Mesendoderm (in vitro differentiated cells): ENCODE measurements at regions not wholly inside any gene's neighbourhood (a gene's known extent, or its start where the extent isn't known, plus 50 kb on each side); places are given as distances from the start of the nearest gene placed in this dataset.
"Not testable (repeated sequence)": the region's sequence is repeated elsewhere in the genome, so short reads cannot be mapped to it uniquely, and the experiment has no call there.

Source experiments
- DNase-seq: peaks from one replicate; pipeline ENCODE4 v3.0.0; 2013
- H2AK5ac ChIP-seq: 2 replicates; pipeline ENCODE4 v1.6.1; 2013; ENCODE audit warnings: low read length, inconsistent platforms
- H2BK120ac ChIP-seq: 2 replicates; pipeline ENCODE4 v1.6.1; 2013; ENCODE audit warnings: low read depth, mild to moderate bottlenecking, low read length, moderate library complexity, mixed read lengths
- H2BK15ac ChIP-seq: replicated peaks from 2 replicates; pipeline ENCODE4 v1.6.1; 2013; ENCODE audit warnings: low read depth, mild to moderate bottlenecking, moderate library complexity
- H2BK5ac ChIP-seq: 2 replicates; pipeline ENCODE4 v1.6.1; 2013; ENCODE audit warnings: low read length, inconsistent platforms
- H3K18ac ChIP-seq: 2 replicates; pipeline ENCODE4 v1.6.1; 2013; ENCODE audit warnings: mild to moderate bottlenecking, low read length, mixed read lengths
- H3K23ac ChIP-seq: one replicate; pipeline ENCODE4 v1.6.1; 2013; ENCODE audit warnings: low read length
- H3K27ac ChIP-seq: 2 replicates; pipeline ENCODE4 v1.5.1; 2013; ENCODE audit warnings: low read depth, mild to moderate bottlenecking, inconsistent platforms, low read length, moderate library complexity
- H3K27me3 ChIP-seq: 2 replicates; pipeline ENCODE4 v1.6.1; 2013; ENCODE audit warnings: low read length, control low read depth, mild to moderate bottlenecking, inconsistent platforms; ENCODE audit not compliant: insufficient read depth, poor library complexity
- H3K36me3 ChIP-seq: 2 replicates; pipeline ENCODE4 v1.6.1; 2013; ENCODE audit warnings: low read length, inconsistent platforms; ENCODE audit not compliant: control insufficient read depth, insufficient read depth
- H3K4ac ChIP-seq: one replicate; pipeline ENCODE4 v1.6.1; 2013; ENCODE audit warnings: low read depth, mild to moderate bottlenecking, low read length, moderate library complexity
- H3K4me1 ChIP-seq: 2 replicates; pipeline ENCODE4 v1.6.1; 2013; ENCODE audit warnings: low read depth, low read length, inconsistent platforms; ENCODE audit not compliant: control insufficient read depth
- H3K4me2 ChIP-seq: 2 replicates; pipeline ENCODE4 v1.6.1; 2013; ENCODE audit warnings: low read length
- H3K4me3 ChIP-seq: 2 replicates; pipeline ENCODE4 v1.5.1; 2013; ENCODE audit warnings: mild to moderate bottlenecking, low read length
- H3K56ac ChIP-seq: one replicate; pipeline ENCODE4 v1.6.1; 2013; ENCODE audit warnings: low read length
- H3K79me1 ChIP-seq: 2 replicates; pipeline ENCODE4 v1.6.1; 2013; ENCODE audit warnings: low read length, inconsistent platforms
- H3K79me2 ChIP-seq: 2 replicates; pipeline ENCODE4 v1.6.1; 2013; ENCODE audit warnings: mild to moderate bottlenecking, low read length; ENCODE audit not compliant: control insufficient read depth, insufficient read depth
- H3K9ac ChIP-seq: 2 replicates; pipeline ENCODE4 v1.6.1; 2013; ENCODE audit warnings: low read length, inconsistent platforms
- H4K5ac ChIP-seq: one replicate; pipeline ENCODE4 v1.6.1; 2013; ENCODE audit warnings: low read length
- H4K8ac ChIP-seq: one replicate; pipeline ENCODE4 v1.6.1; 2013; ENCODE audit warnings: low read depth, mild to moderate bottlenecking, control low read depth, low read length, moderate library complexity
- WGBS: extraction: QIAGEN DNeasy Blood & Tissue Kit; methylation state at CpG from one replicate; pipeline ENCODE4 v1.1.7; 2013; ENCODE audit warnings: low lambda C conversion rate, missing lambda C conversion rate; ENCODE audit not compliant: insufficient coverage; ENCODE audit errors: extremely low coverage; 5-methylcytosine and 5-hydroxymethylcytosine counted together

- no peak overlapping the region for H3K9ac ChIP-seq
- H3K36me3 ChIP-seq, result no peaks in the 10 kb centered on the region
- no peak overlapping the region for H2BK15ac ChIP-seq
- no peak overlapping the region for H3K4me2 ChIP-seq
- H3K79me2 ChIP-seq, result no peaks in the 10 kb centered on the region
- no peak for DNase-seq
- no peak overlapping the region for H2BK5ac ChIP-seq
- H2AK5ac ChIP-seq, result no peak overlapping the region
- H3K27me3 ChIP-seq, result no peaks in the 10 kb centered on the region
- no peak overlapping the region for H3K56ac ChIP-seq
- H3K23ac ChIP-seq, result no peak overlapping the region
- H2BK120ac ChIP-seq, result no peak overlapping the region
- no peak overlapping the region for H3K18ac ChIP-seq
- no peak overlapping the region for H3K27ac ChIP-seq
- no peak overlapping the region for H3K4me3 ChIP-seq
- no peaks in the 10 kb centered on the region for H3K79me1 ChIP-seq
- no peak overlapping the region for H3K4ac ChIP-seq
- no peak overlapping the region for H4K5ac ChIP-seq
- no peaks in the 10 kb centered on the region for H3K4me1 ChIP-seq
- H4K8ac ChIP-seq, result no peak overlapping the region
- WGBS, result no CpG with 5 or more reads among the region's 2 CpGs
Observed at GRCh38 chr7:142470544-142470830, 212.6 kb upstream of the PRSS58 start.

- H3K36me3 ChIP-seq, result no peaks in the 10 kb centered on the region
- H3K23ac ChIP-seq, result no peak overlapping the region
- H4K5ac ChIP-seq, result no peak overlapping the region
- H3K4me2 ChIP-seq, result no peak overlapping the region
- no peak overlapping the region for H3K56ac ChIP-seq
- H3K27me3 ChIP-seq, result no peaks in the 10 kb centered on the region
- no peak overlapping the region for H3K9ac ChIP-seq
- WGBS, result no CpG with 5 or more reads among the region's 11 CpGs
- no peak overlapping the region for H2AK5ac ChIP-seq
- H3K18ac ChIP-seq, result no peak overlapping the region
- no peak overlapping the region for H2BK120ac ChIP-seq
- DNase-seq, result no peak
- no peak overlapping the region for H2BK15ac ChIP-seq
- no peaks in the 10 kb centered on the region for H3K79me2 ChIP-seq
- no peak overlapping the region for H3K4me3 ChIP-seq
- no peak overlapping the region for H3K4ac ChIP-seq
- no peak overlapping the region for H2BK5ac ChIP-seq
- no peak overlapping the region for H3K27ac ChIP-seq
- no peak overlapping the region for H4K8ac ChIP-seq
- H3K79me1 ChIP-seq, result no peaks in the 10 kb centered on the region
- no peaks in the 10 kb centered on the region for H3K4me1 ChIP-seq
Observed at GRCh38 chr7:142469696-142470543, 212.1 kb upstream of the PRSS58 start.

- H2AK5ac ChIP-seq, result no peak overlapping the region
- H4K5ac ChIP-seq, result no peak overlapping the region
- no peak overlapping the region for H3K27ac ChIP-seq
- no peak overlapping the region for H3K4me3 ChIP-seq
- no peaks in the 10 kb centered on the region for H3K79me1 ChIP-seq
- no peak overlapping the region for H4K8ac ChIP-seq
- H3K23ac ChIP-seq, result no peak overlapping the region
- no peak overlapping the region for H3K56ac ChIP-seq
- H3K9ac ChIP-seq, result no peak overlapping the region
- no peaks in the 10 kb centered on the region for H3K36me3 ChIP-seq
- no peak overlapping the region for H3K18ac ChIP-seq
- no CpG with 5 or more reads among the region's 6 CpGs for WGBS
- no peak overlapping the region for H2BK5ac ChIP-seq
- no peak for DNase-seq
- no peak overlapping the region for H2BK120ac ChIP-seq
- H2BK15ac ChIP-seq, result no peak overlapping the region
- H3K4me1 ChIP-seq, result no peaks in the 10 kb centered on the region
- no peaks in the 10 kb centered on the region for H3K27me3 ChIP-seq
- no peak overlapping the region for H3K4me2 ChIP-seq
- H3K79me2 ChIP-seq, result no peaks in the 10 kb centered on the region
- H3K4ac ChIP-seq, result no peak overlapping the region
Observed at GRCh38 chr7:142468871-142469665, 211.2 kb upstream of the PRSS58 start.

DNA sequence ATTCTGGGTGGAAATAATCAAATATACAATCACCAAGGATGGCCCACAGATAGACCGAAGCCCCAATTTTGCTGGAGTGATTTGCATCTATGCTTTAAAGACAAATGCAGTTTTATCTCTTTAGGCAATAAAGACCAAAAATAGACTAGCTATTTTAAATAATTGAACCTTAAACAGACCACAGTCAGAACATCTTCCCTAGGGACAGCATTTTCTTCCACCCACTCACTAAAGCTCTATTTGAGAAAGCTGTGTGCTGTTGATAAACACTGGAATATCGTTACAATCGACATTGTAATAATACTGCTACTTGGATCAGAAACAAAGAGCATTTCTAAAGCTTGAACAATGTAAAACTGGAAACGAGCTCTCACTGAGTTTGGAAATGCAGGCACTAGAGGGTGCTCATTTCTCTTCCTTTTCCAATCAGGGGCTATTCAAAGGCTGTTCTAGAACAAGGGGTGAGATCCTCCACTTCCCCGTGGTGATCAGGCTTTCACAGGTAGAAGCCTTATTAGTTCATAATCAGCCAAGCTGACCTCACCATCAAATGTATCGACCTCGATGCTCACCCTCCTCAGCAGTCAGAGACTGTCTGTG, 209.3 kb upstream of the PRSS58 start:
- H2BK120ac ChIP-seq, H3K23ac ChIP-seq, H3K79me2 ChIP-seq, H3K4me3 ChIP-seq, H2BK15ac ChIP-seq, H3K18ac ChIP-seq, H4K8ac ChIP-seq, H3K56ac ChIP-seq, H3K9ac ChIP-seq, DNase-seq, H3K4me1 ChIP-seq, H3K36me3 ChIP-seq, H4K5ac ChIP-seq, H2BK5ac ChIP-seq, H2AK5ac ChIP-seq, H3K4me2 ChIP-seq, H3K4ac ChIP-seq, H3K27ac ChIP-seq, H3K27me3 ChIP-seq, H3K79me1 ChIP-seq: not testable (repeated sequence)
- no CpG with 5 or more reads among the region's 7 CpGs for WGBS

GRCh38 chr7:142463401-142463850, 205.6 kb upstream of the PRSS58 start:
- Histone ChIP-seq H3K36me3 (no peaks in the 10 kb centered on the region), H3K4ac (no peak overlapping the region), H3K23ac (no peak overlapping the region), H2BK120ac (no peak overlapping the region), H4K5ac (no peak overlapping the region), H3K79me1 (no peaks in the 10 kb centered on the region), H4K8ac (no peak overlapping the region), H3K56ac (no peak overlapping the region), H3K4me1 (no peaks in the 10 kb centered on the region), H3K27ac (no peak overlapping the region), H3K9ac (no peak overlapping the region), H2AK5ac (no peak overlapping the region), H2BK5ac (no peak overlapping the region), H3K18ac (no peak overlapping the region), H3K79me2 (no peaks in the 10 kb centered on the region), H3K4me3 (no peak overlapping the region), H3K27me3 (no peaks in the 10 kb centered on the region), H2BK15ac (no peak overlapping the region), H3K4me2 (no peak overlapping the region)
- DNase-seq, result no peak
- WGBS, result no CpG with 5 or more reads among the region's 6 CpGs
